ENCODE measurements at regions not wholly inside any gene's neighbourhood (a gene's known extent, or its start where the extent isn't known, plus 50 kb on each side); places are given as distances from the start of the nearest gene placed in this dataset.

GRCh38 chr5:69042915-69043654 is 50.7 kb upstream of the SLC30A5 start (continued):
- TF ChIP-seq ZNF512 (CRISPR knock-in tag; IDR thresholded peaks at IDR 0.05): no peak
- TF ChIP-seq ZNF614 (CRISPR knock-in tag; IDR thresholded peaks at IDR 0.05; ENCODE audit: borderline replicate concordance): no peak
- TF ChIP-seq GMEB2 (CRISPR knock-in tag; IDR thresholded peaks at IDR 0.05; ENCODE audit: low read depth): no peak
- TF ChIP-seq HOMEZ (CRISPR knock-in tag; IDR thresholded peaks at IDR 0.05; ENCODE audit: low read depth): 0 out of 2 replicates have a peak, but pooled peaks have one; percentile 9
- TF ChIP-seq KDM1A (CRISPR knock-in tag; IDR thresholded peaks at IDR 0.05): no peak
- peak; percentile 34; the same call in 1 of the 2 replicates for TF ChIP-seq SIN3A (IDR thresholded peaks at IDR 0.05; ENCODE audit: borderline replicate concordance, low read depth, low read length)
- 0 out of 2 replicates have a peak, but pooled peaks have one; percentile 47 for TF ChIP-seq KDM3A (CRISPR knock-in tag; IDR thresholded peaks at IDR 0.05; ENCODE audit: low read depth)
- no peak for TF ChIP-seq NFE2L1 (CRISPR knock-in tag; IDR thresholded peaks at IDR 0.05; ENCODE audit: borderline replicate concordance)
- no peak for TF ChIP-seq TCF7L2 (IDR thresholded peaks at IDR 0.05; ENCODE audit: low read depth, low read length)
- no peak for TF ChIP-seq CBX5 (CRISPR knock-in tag; IDR thresholded peaks at IDR 0.05; ENCODE audit: borderline replicate concordance)
- TF ChIP-seq ATF7-NPFF (CRISPR knock-in tag; IDR thresholded peaks at IDR 0.05; ENCODE audit: low read depth): no peak
- no peak for TF ChIP-seq ZNF629 (CRISPR knock-in tag; conservative IDR thresholded peaks at IDR 0.05)
- TF ChIP-seq CC2D1A (CRISPR knock-in tag; IDR thresholded peaks at IDR 0.05): no peak
- 0 out of 2 replicates have a peak, but pooled peaks have one; percentile 10 for TF ChIP-seq PITX1 (CRISPR knock-in tag; IDR thresholded peaks at IDR 0.05)
- TF ChIP-seq BATF2 (CRISPR knock-in tag; IDR thresholded peaks at IDR 0.05): no peak
- no peak for TF ChIP-seq CEBPZ (IDR thresholded peaks at IDR 0.05; ENCODE audit: low read length)
- TF ChIP-seq ZXDC (CRISPR knock-in tag; IDR thresholded peaks at IDR 0.05): no peak

Data from HepG2 (cell line).